HEK293 (cell line): ENCODE measurements at regions not wholly inside any gene's neighbourhood (a gene's known extent, or its start where the extent isn't known, plus 50 kb on each side); places are given as distances from the start of the nearest gene placed in this dataset.

ENCODE experiments used
- YY1 ChIP-seq: fragments of 450-650 bp; formaldehyde crosslinking; IDR thresholded peaks from 2 replicates; pipeline ENCODE4 v1.5.1; 2018; ENCODE audit warnings: missing biosample characterization, missing genetic modification characterization
- ZBTB11 ChIP-seq: fragments of 450-650 bp; formaldehyde crosslinking; conservative IDR thresholded peaks from 2 replicates; pipeline ENCODE4 v1.5.1; 2016; ENCODE audit warnings: low read depth, missing biosample characterization, missing genetic modification characterization
- ZNF510 ChIP-seq: fragments of 450-650 bp; formaldehyde crosslinking; IDR thresholded peaks from 2 replicates; pipeline ENCODE4 v1.5.1; 2018; ENCODE audit warnings: mild to moderate bottlenecking, missing genetic modification characterization, missing biosample characterization; ENCODE audit not compliant: insufficient replicate concordance
- ZNF768 ChIP-seq: fragments of 450-650 bp; formaldehyde crosslinking; IDR thresholded peaks from 2 replicates; pipeline ENCODE4 v1.5.1; 2018; ENCODE audit warnings: missing biosample characterization, mild to moderate bottlenecking, missing genetic modification characterization
- TF ChIP-seq, protein P1 (sequence below): fragments of 450-650 bp; formaldehyde crosslinking; IDR thresholded peaks from 2 replicates; pipeline ENCODE4 v1.5.1; 2016; ENCODE audit warnings: missing biosample characterization, missing genetic modification characterization

GRCh38 chr20:57838670-57839151, 128.9 kb upstream of the PMEPA1 start:
- TF ChIP-seq, protein P1, sequence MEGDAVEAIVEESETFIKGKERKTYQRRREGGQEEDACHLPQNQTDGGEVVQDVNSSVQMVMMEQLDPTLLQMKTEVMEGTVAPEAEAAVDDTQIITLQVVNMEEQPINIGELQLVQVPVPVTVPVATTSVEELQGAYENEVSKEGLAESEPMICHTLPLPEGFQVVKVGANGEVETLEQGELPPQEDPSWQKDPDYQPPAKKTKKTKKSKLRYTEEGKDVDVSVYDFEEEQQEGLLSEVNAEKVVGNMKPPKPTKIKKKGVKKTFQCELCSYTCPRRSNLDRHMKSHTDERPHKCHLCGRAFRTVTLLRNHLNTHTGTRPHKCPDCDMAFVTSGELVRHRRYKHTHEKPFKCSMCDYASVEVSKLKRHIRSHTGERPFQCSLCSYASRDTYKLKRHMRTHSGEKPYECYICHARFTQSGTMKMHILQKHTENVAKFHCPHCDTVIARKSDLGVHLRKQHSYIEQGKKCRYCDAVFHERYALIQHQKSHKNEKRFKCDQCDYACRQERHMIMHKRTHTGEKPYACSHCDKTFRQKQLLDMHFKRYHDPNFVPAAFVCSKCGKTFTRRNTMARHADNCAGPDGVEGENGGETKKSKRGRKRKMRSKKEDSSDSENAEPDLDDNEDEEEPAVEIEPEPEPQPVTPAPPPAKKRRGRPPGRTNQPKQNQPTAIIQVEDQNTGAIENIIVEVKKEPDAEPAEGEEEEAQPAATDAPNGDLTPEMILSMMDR (tag by site-specific recombination) = no peak
- TF ChIP-seq YY1 (tag by site-specific recombination) = no peak
- no peak for TF ChIP-seq ZBTB11
- no peak for TF ChIP-seq ZNF510
- no peak for TF ChIP-seq ZNF768 (tag by site-specific recombination)
